ENCODE measurements at regions not wholly inside any gene's neighbourhood (a gene's known extent, or its start where the extent isn't known, plus 50 kb on each side); places are given as distances from the start of the nearest gene placed in this dataset.

- TF ChIP-seq CTCF (IDR thresholded peaks at IDR 0.05) (no peak), POLR2AphosphoS5 (IDR thresholded peaks at IDR 0.05; ENCODE audit: insufficient read depth in 1 of 2, low read depth in 1 of 2) (no peak)
These were observed 276.2 kb downstream of the C11orf87 start for GRCh38 chr11:109698237-109698636.
